ENCODE measurements at regions not wholly inside any gene's neighbourhood (a gene's known extent, or its start where the extent isn't known, plus 50 kb on each side); places are given as distances from the start of the nearest gene placed in this dataset.
"Not testable (repeated sequence)": the region's sequence is repeated elsewhere in the genome, so short reads cannot be mapped to it uniquely, and the experiment has no call there.

DNA sequence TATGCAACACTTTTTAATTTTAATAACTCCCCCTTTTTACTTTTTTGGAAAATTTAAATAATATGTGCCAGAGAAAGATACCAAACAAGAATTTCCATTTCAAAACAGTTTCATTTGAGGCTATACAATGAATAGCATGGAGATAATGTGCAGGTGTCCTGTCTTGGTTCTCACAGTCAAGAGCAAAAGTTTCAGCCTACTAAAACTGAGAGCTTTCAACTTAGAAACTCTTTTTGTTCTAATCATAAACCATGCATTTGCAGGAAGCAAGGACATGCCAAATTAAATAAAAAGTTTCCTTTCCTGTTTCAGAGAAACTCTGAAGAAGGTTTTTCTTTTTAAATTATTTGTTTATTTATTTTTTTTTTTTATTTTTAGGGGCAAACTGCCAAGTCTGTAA lies 1165.6 kb upstream of the SEMA6A start:
- H3K27ac ChIP-seq (ENCODE audit: low read depth in 1 of 2, low read length in 1 of 2) = no peak overlapping the region
- H3K4me3 ChIP-seq (ENCODE audit: low read length in 2 of 2) = no peak overlapping the region
- H3K36me3 ChIP-seq (ENCODE audit: control insufficient read depth in 2 of 2, insufficient read depth in 2 of 2, low read length in 1 of 2) = no peaks in the 10 kb centered on the region
- no peaks in the 10 kb centered on the region for H3K9me3 ChIP-seq (ENCODE audit: control insufficient read depth in 2 of 2, insufficient read depth in 1 of 2, low read length in 1 of 2)
- no peak for DNase-seq (ENCODE audit: low read depth in 6 of 9, low spot score in 9 of 9)
- no peaks in the 10 kb centered on the region for H3K27me3 ChIP-seq (ENCODE audit: control insufficient read depth in 2 of 2, insufficient read depth in 1 of 2, low read length in 1 of 2)
- H3K4me1 ChIP-seq (ENCODE audit: control insufficient read depth in 2 of 2, insufficient read depth in 2 of 2, low read length in 2 of 2) = no peaks in the 10 kb centered on the region

DNA sequence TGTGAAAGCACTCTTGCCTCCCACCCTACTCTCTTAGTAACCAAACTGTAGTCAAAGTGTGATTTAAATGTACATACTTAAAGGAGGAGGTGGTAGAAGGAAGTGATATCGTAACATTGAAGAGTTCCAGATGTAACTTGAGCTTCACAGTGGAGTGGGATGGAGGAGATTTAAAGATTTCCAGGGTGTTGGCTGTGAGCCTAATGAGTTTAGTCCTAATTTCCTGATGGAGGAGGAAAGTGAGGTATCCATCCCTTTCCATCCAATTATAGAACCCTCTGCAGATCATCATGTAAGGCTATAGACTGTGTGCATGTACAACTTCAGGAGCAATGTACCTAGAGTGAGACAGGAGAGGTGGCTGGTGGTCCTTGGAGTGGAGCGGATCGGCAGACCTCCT lies 1163.9 kb upstream of the SEMA6A start:
- Histone ChIP-seq H3K36me3 (ENCODE audit: control insufficient read depth in 2 of 2, insufficient read depth in 2 of 2, low read length in 1 of 2) (no peaks in the 10 kb centered on the region), H3K9me3 (ENCODE audit: control insufficient read depth in 2 of 2, insufficient read depth in 1 of 2, low read length in 1 of 2) (no peaks in the 10 kb centered on the region), H3K4me1 (ENCODE audit: control insufficient read depth in 2 of 2, insufficient read depth in 2 of 2, low read length in 2 of 2) (no peaks in the 10 kb centered on the region), H3K4me3 (ENCODE audit: low read length in 2 of 2) (no peak overlapping the region), H3K27ac (ENCODE audit: low read depth in 1 of 2, low read length in 1 of 2) (no peak overlapping the region), H3K27me3 (ENCODE audit: control insufficient read depth in 2 of 2, insufficient read depth in 1 of 2, low read length in 1 of 2) (no peaks in the 10 kb centered on the region)
- no peak for DNase-seq (ENCODE audit: low read depth in 6 of 9, low spot score in 9 of 9)
- WGBS = 84% methylated on average over 3 of the region's 3 CpGs

DNA sequence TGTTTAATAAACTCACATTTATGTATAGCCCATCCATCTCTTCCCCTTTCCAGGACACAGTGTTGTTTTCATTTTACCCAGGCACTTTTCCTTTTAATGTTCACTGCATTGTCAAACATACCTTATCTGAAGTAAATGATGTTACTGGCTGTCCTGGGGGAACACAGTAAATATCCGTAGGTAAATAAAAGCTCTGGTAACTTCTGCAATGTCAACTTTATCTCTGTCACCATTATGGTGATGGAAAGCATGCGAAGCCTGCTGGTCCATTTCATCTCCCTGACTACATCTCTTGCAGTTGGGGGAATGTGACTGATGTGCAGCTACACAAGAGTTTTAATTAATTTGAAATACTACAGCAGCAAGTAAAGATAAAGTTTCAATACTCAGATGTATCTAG lies 1162.1 kb upstream of the SEMA6A start:
- 93% methylated on average over 2 of the region's 2 CpGs for WGBS
- H3K4me3 ChIP-seq (ENCODE audit: low read length in 2 of 2) = no peak overlapping the region
- no peaks in the 10 kb centered on the region for H3K27me3 ChIP-seq (ENCODE audit: control insufficient read depth in 2 of 2, insufficient read depth in 1 of 2, low read length in 1 of 2)
- no peaks in the 10 kb centered on the region for H3K9me3 ChIP-seq (ENCODE audit: control insufficient read depth in 2 of 2, insufficient read depth in 1 of 2, low read length in 1 of 2)
- H3K4me1 ChIP-seq (ENCODE audit: control insufficient read depth in 2 of 2, insufficient read depth in 2 of 2, low read length in 2 of 2) = no peaks in the 10 kb centered on the region
- H3K36me3 ChIP-seq (ENCODE audit: control insufficient read depth in 2 of 2, insufficient read depth in 2 of 2, low read length in 1 of 2) = no peaks in the 10 kb centered on the region
- no peak overlapping the region for H3K27ac ChIP-seq (ENCODE audit: low read depth in 1 of 2, low read length in 1 of 2)
- no peak for DNase-seq (ENCODE audit: low read depth in 6 of 9, low spot score in 9 of 9)

DNA sequence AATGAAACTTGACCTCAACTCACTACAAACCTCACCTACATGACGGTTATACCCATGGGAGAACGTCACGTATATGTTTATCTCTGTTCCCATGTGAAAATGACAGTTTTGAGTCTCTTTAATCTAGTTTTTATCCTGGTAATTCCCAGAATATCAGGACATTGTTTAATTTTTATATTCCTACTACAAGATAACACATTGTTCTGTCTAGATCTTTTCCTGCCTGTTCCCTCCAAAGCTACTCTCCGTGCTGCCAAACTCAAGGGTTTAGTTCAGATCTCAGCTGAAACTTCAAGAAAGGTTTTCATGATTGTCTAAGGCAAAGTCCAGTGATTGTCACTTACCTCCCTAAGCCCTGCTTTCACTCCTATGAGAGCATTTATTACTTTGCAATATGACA lies 1159.4 kb upstream of the SEMA6A start:
- DNase-seq (ENCODE audit: low read depth in 6 of 9, low spot score in 9 of 9) = no peak
- no peaks in the 10 kb centered on the region for H3K36me3 ChIP-seq (ENCODE audit: control insufficient read depth in 2 of 2, insufficient read depth in 2 of 2, low read length in 1 of 2)
- no peak overlapping the region for H3K4me3 ChIP-seq (ENCODE audit: low read length in 2 of 2)
- WGBS = 98% methylated on average over 4 of the region's 4 CpGs
- H3K4me1 ChIP-seq (ENCODE audit: control insufficient read depth in 2 of 2, insufficient read depth in 2 of 2, low read length in 2 of 2) = no peaks in the 10 kb centered on the region
- H3K9me3 ChIP-seq (ENCODE audit: control insufficient read depth in 2 of 2, insufficient read depth in 1 of 2, low read length in 1 of 2) = no peaks in the 10 kb centered on the region
- no peak overlapping the region for H3K27ac ChIP-seq (ENCODE audit: low read depth in 1 of 2, low read length in 1 of 2)
- H3K27me3 ChIP-seq (ENCODE audit: control insufficient read depth in 2 of 2, insufficient read depth in 1 of 2, low read length in 1 of 2) = no peaks in the 10 kb centered on the region

DNA sequence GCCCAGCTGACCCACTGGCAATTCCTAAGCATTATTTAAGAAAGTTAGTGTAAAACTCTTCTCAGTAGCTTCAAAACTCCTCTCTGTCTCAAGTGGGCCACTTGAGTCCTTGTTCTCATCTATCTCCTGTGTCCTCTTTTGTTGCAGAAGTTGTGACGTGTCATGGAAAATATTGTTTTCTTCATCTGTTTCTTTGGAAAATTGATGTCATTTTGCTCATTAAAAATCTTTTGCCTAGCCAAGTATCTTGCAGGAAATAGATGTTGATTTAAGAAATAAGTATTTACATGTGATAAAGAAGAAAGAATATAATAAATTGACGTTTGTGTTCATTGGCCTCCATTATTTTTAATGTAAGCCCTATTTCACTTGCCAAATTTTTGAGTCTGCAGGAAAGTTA lies 1158.4 kb upstream of the SEMA6A start:
- Histone ChIP-seq H3K4me1 (ENCODE audit: control insufficient read depth in 2 of 2, insufficient read depth in 2 of 2, low read length in 2 of 2) (no peaks in the 10 kb centered on the region), H3K27me3 (ENCODE audit: control insufficient read depth in 2 of 2, insufficient read depth in 1 of 2, low read length in 1 of 2) (no peaks in the 10 kb centered on the region), H3K4me3 (ENCODE audit: low read length in 2 of 2) (no peak overlapping the region), H3K36me3 (ENCODE audit: control insufficient read depth in 2 of 2, insufficient read depth in 2 of 2, low read length in 1 of 2) (no peaks in the 10 kb centered on the region), H3K27ac (ENCODE audit: low read depth in 1 of 2, low read length in 1 of 2) (no peak overlapping the region), H3K9me3 (ENCODE audit: control insufficient read depth in 2 of 2, insufficient read depth in 1 of 2, low read length in 1 of 2) (no peaks in the 10 kb centered on the region)
- DNase-seq (ENCODE audit: low read depth in 6 of 9, low spot score in 9 of 9) = no peak
- WGBS = 91% methylated on average over 2 of the region's 2 CpGs

DNA sequence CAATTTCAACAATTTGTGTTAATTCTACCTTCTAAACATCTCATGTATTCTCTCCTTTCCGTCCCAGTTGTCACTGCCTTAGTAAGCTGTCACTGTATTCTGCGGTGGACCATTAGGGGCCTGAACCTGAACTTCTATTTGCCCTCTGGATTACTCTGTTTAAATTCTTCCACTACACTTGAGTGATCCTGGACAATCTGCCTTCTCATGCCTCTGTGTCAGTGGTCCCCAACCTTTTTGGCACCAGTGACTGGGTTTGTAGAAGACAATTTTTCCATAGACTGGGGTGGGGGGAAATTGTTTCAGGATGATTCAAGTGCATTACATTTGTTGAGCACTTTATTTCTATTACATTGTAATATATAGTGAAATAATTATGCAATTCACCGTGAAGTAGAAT lies 1157.6 kb upstream of the SEMA6A start:
- 93% methylated on average over 3 of the region's 3 CpGs for WGBS
- H3K4me1 ChIP-seq (ENCODE audit: control insufficient read depth in 2 of 2, insufficient read depth in 2 of 2, low read length in 2 of 2) = no peaks in the 10 kb centered on the region
- no peak for DNase-seq (ENCODE audit: low read depth in 6 of 9, low spot score in 9 of 9)
- no peaks in the 10 kb centered on the region for H3K27me3 ChIP-seq (ENCODE audit: control insufficient read depth in 2 of 2, insufficient read depth in 1 of 2, low read length in 1 of 2)
- H3K9me3 ChIP-seq (ENCODE audit: control insufficient read depth in 2 of 2, insufficient read depth in 1 of 2, low read length in 1 of 2) = no peaks in the 10 kb centered on the region
- no peak overlapping the region for H3K4me3 ChIP-seq (ENCODE audit: low read length in 2 of 2)
- H3K36me3 ChIP-seq (ENCODE audit: control insufficient read depth in 2 of 2, insufficient read depth in 2 of 2, low read length in 1 of 2) = no peaks in the 10 kb centered on the region
- H3K27ac ChIP-seq (ENCODE audit: low read depth in 1 of 2, low read length in 1 of 2) = no peak overlapping the region

DNA sequence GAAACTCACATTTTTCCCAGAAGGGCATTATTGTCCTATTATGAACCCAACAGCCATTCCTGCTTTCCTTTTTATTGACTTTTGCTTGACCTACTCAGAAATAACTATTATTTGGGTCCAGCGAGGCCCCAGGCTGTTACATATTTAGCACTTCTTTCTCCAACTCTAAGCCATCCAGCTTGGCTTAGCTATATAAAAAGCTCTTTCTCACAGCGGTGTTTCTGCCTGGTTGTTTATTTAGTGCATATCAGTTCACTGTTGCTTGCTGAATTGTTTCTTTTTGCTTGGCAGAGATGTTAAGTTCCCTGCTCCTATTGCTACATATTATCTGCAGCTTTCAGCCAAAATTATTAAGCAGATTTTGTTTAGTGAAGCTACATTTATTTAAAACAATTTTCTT lies 1156.8 kb upstream of the SEMA6A start:
- H3K4me3 ChIP-seq (ENCODE audit: low read length in 2 of 2) = no peak overlapping the region
- no peaks in the 10 kb centered on the region for H3K36me3 ChIP-seq (ENCODE audit: control insufficient read depth in 2 of 2, insufficient read depth in 2 of 2, low read length in 1 of 2)
- DNase-seq (ENCODE audit: low read depth in 6 of 9, low spot score in 9 of 9) = no peak
- no peaks in the 10 kb centered on the region for H3K4me1 ChIP-seq (ENCODE audit: control insufficient read depth in 2 of 2, insufficient read depth in 2 of 2, low read length in 2 of 2)
- no peaks in the 10 kb centered on the region for H3K27me3 ChIP-seq (ENCODE audit: control insufficient read depth in 2 of 2, insufficient read depth in 1 of 2, low read length in 1 of 2)
- 87% methylated on average over 2 of the region's 2 CpGs for WGBS
- H3K9me3 ChIP-seq (ENCODE audit: control insufficient read depth in 2 of 2, insufficient read depth in 1 of 2, low read length in 1 of 2) = no peaks in the 10 kb centered on the region
- H3K27ac ChIP-seq (ENCODE audit: low read depth in 1 of 2, low read length in 1 of 2) = no peak overlapping the region

DNA sequence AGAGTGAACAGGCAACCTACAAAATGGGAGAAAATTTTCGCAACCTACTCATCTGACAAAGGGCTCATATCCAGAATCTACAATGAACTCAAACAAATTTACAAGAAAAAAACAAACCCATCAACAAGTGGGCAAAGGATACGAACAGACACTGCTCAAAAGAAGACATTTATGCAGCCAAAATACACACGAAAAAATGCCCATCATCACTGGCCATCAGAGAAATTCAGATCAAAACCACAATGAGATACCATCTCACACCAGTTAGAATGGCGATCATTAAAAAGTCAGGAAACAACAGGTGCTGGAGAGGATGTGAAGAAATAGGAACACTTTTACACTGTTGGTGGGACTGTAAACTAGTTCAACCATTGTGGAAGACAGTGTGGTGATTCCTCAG lies 1146.2 kb upstream of the SEMA6A start:
- H3K4me3 ChIP-seq (ENCODE audit: low read length in 2 of 2); H3K4me1 ChIP-seq (ENCODE audit: control insufficient read depth in 2 of 2, insufficient read depth in 2 of 2, low read length in 2 of 2); DNase-seq (ENCODE audit: low read depth in 6 of 9, low spot score in 9 of 9); H3K27me3 ChIP-seq (ENCODE audit: control insufficient read depth in 2 of 2, insufficient read depth in 1 of 2, low read length in 1 of 2); H3K27ac ChIP-seq (ENCODE audit: low read depth in 1 of 2, low read length in 1 of 2); H3K36me3 ChIP-seq (ENCODE audit: control insufficient read depth in 2 of 2, insufficient read depth in 2 of 2, low read length in 1 of 2); H3K9me3 ChIP-seq (ENCODE audit: control insufficient read depth in 2 of 2, insufficient read depth in 1 of 2, low read length in 1 of 2): not testable (repeated sequence)
- 89% methylated on average over 4 of the region's 4 CpGs for WGBS

DNA sequence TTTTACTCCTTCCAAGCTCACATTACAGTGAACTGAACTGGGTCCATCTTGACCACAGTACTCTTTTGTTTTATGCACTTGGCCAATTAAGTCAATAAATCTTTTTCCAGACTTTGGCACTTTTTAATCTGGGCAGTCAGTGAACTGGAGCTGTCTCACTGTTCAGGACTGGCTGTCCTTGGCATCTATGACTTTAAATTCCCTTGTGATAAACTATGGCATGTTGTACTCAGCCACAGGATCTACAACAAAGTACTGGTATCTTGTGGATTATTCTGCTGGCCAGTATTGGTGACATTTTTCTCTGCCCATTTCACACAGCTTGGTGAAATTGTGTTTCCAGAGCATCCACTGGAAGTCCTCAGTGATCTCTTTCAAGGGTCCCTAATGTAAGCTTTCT lies 1144.8 kb upstream of the SEMA6A start:
- peaks cover 0 to 7% of the 10 kb centered on the region in 2 donors for H3K9me3 ChIP-seq (ENCODE audit: control insufficient read depth in 2 of 2, insufficient read depth in 1 of 2, low read length in 1 of 2)
- H3K27me3 ChIP-seq (ENCODE audit: control insufficient read depth in 2 of 2, insufficient read depth in 1 of 2, low read length in 1 of 2) = no peaks in the 10 kb centered on the region
- no peak overlapping the region for H3K27ac ChIP-seq (ENCODE audit: low read depth in 1 of 2, low read length in 1 of 2)
- H3K36me3 ChIP-seq (ENCODE audit: control insufficient read depth in 2 of 2, insufficient read depth in 2 of 2, low read length in 1 of 2) = no peaks in the 10 kb centered on the region
- no peaks in the 10 kb centered on the region for H3K4me1 ChIP-seq (ENCODE audit: control insufficient read depth in 2 of 2, insufficient read depth in 2 of 2, low read length in 2 of 2)
- no peak for DNase-seq (ENCODE audit: low read depth in 6 of 9, low spot score in 9 of 9)
- no peak overlapping the region for H3K4me3 ChIP-seq (ENCODE audit: low read length in 2 of 2)

DNA sequence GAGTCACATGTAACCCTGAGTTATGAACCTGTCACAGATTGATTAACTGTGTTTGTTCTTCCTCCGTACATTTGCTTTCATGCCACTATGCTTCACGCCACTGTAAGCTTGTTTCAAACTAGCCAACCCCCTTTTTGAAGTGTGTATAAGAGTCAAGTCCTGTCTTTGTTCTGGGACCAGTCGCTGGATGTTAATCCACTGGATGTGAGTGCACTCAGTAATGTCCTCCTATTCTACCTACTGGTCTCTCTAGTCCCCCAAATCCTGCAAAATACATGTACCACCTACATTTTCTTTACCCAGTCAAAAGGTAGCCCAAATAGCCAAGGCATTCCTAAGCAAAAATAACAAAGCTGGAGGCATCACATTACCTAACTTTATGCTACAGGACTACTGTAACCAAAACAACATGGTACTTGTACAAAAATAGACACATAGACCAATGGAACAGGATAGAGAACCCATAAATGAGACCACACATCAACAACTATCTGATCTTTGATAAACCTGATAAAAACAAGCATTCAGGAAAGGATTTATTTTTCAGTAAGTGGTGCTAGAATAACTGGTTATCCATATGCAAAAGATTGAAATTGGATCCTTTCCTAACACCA lies 1139.1 kb upstream of the SEMA6A start:
- no peak for DNase-seq (ENCODE audit: low read depth in 6 of 9, low spot score in 9 of 9)
- WGBS = 86% methylated on average over 3 of the region's 3 CpGs
- Histone ChIP-seq H3K4me3 (ENCODE audit: low read length in 2 of 2) (no peak overlapping the region), H3K9me3 (ENCODE audit: control insufficient read depth in 2 of 2, insufficient read depth in 1 of 2, low read length in 1 of 2) (peaks cover 0 to 7% of the 10 kb centered on the region in 2 donors), H3K27me3 (ENCODE audit: control insufficient read depth in 2 of 2, insufficient read depth in 1 of 2, low read length in 1 of 2) (no peaks in the 10 kb centered on the region), H3K4me1 (ENCODE audit: control insufficient read depth in 2 of 2, insufficient read depth in 2 of 2, low read length in 2 of 2) (no peaks in the 10 kb centered on the region), H3K36me3 (ENCODE audit: control insufficient read depth in 2 of 2, insufficient read depth in 2 of 2, low read length in 1 of 2) (no peaks in the 10 kb centered on the region), H3K27ac (ENCODE audit: low read depth in 1 of 2, low read length in 1 of 2) (no peak overlapping the region)

Measured in thymus (tissue), 11 donors.